ENCODE measurements at regions not wholly inside any gene's neighbourhood (a gene's known extent, or its start where the extent isn't known, plus 50 kb on each side); places are given as distances from the start of the nearest gene placed in this dataset.

GRCh38 chr18:28458751-28459150 lies 281.8 kb upstream of the CDH2 start:
- TF ChIP-seq CTCF (IDR thresholded peaks at IDR 0.05; ENCODE audit: borderline replicate concordance, extremely low read depth, low read length, poor library complexity, severe bottlenecking) (no peak), EZH2 (IDR thresholded peaks at IDR 0.05; ENCODE audit: borderline replicate concordance, low read depth, low read length, severe bottlenecking) (no peak)
